ENCODE measurements at regions not wholly inside any gene's neighbourhood (a gene's known extent, or its start where the extent isn't known, plus 50 kb on each side); places are given as distances from the start of the nearest gene placed in this dataset.

DNA sequence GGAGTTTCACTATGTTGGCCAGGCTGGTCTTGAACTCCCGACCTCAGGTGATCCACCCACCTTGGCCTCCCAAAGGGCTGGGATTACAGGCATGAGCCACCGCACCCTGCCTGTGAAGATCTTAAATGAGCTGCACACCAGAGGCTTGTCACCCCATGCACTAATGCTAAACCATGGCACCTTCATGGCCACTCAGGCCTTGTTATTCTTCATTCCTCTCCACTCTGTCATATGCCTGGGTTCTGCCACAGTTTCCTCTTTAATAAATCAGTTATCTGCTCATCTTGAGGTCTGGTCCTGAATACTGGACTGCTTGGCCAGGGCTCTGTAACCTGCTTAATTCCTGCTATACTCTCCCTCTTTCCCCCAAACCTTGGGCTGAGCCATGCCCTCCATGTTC, 104.3 kb upstream of the FOXN2 start:
- TF ChIP-seq, protein P1, sequence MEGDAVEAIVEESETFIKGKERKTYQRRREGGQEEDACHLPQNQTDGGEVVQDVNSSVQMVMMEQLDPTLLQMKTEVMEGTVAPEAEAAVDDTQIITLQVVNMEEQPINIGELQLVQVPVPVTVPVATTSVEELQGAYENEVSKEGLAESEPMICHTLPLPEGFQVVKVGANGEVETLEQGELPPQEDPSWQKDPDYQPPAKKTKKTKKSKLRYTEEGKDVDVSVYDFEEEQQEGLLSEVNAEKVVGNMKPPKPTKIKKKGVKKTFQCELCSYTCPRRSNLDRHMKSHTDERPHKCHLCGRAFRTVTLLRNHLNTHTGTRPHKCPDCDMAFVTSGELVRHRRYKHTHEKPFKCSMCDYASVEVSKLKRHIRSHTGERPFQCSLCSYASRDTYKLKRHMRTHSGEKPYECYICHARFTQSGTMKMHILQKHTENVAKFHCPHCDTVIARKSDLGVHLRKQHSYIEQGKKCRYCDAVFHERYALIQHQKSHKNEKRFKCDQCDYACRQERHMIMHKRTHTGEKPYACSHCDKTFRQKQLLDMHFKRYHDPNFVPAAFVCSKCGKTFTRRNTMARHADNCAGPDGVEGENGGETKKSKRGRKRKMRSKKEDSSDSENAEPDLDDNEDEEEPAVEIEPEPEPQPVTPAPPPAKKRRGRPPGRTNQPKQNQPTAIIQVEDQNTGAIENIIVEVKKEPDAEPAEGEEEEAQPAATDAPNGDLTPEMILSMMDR (IDR thresholded peaks at IDR 0.05), result no peak
- no peak for TF ChIP-seq POLR2A (IDR thresholded peaks at IDR 0.05)
- no peak for TF ChIP-seq POLR2AphosphoS5 (IDR thresholded peaks at IDR 0.05)

Data from prostate gland (tissue), 2 donors.